ENCODE measurements at regions not wholly inside any gene's neighbourhood (a gene's known extent, or its start where the extent isn't known, plus 50 kb on each side); places are given as distances from the start of the nearest gene placed in this dataset.

- no peak for TF ChIP-seq CTCF (IDR thresholded peaks at IDR 0.05; ENCODE audit: insufficient read depth, low read length, poor library complexity, severe bottlenecking)
- no peak overlapping the region for H3K4me3 ChIP-seq (ENCODE audit: low read depth, low read length)
- no peaks in the 10 kb centered on the region for H3K27me3 ChIP-seq (ENCODE audit: control insufficient read depth, insufficient read depth, low read length)
- no peaks in the 10 kb centered on the region for H3K36me3 ChIP-seq (ENCODE audit: control insufficient read depth, insufficient read depth, low read length)
- no peak for DNase-seq (ENCODE audit: low read depth)
These were observed 145.8 kb upstream of the MGAT5 start for GRCh38 chr2:134108113-134108512.

GRCh38 chr2:134109246-134109645, 144.6 kb upstream of the MGAT5 start:
- DNase-seq (ENCODE audit: low read depth) = no peak
- Histone ChIP-seq H3K36me3 (ENCODE audit: control insufficient read depth, insufficient read depth, low read length) (no peaks in the 10 kb centered on the region), H3K4me3 (ENCODE audit: low read depth, low read length) (no peak overlapping the region), H3K27me3 (ENCODE audit: control insufficient read depth, insufficient read depth, low read length) (no peaks in the 10 kb centered on the region)
- no peak for TF ChIP-seq CTCF (IDR thresholded peaks at IDR 0.05; ENCODE audit: insufficient read depth, low read length, poor library complexity, severe bottlenecking)

GRCh38 chr2:134109725-134110124, 144.1 kb upstream of the MGAT5 start:
- no peaks in the 10 kb centered on the region for H3K27me3 ChIP-seq (ENCODE audit: control insufficient read depth, insufficient read depth, low read length)
- no peak overlapping the region for H3K4me3 ChIP-seq (ENCODE audit: low read depth, low read length)
- TF ChIP-seq CTCF (IDR thresholded peaks at IDR 0.05; ENCODE audit: insufficient read depth, low read length, poor library complexity, severe bottlenecking) = no peak
- H3K36me3 ChIP-seq (ENCODE audit: control insufficient read depth, insufficient read depth, low read length) = no peaks in the 10 kb centered on the region
- DNase-seq (ENCODE audit: low read depth) = no peak

- Histone ChIP-seq H3K36me3 (ENCODE audit: control insufficient read depth, insufficient read depth, low read length) (no peaks in the 10 kb centered on the region), H3K27me3 (ENCODE audit: control insufficient read depth, insufficient read depth, low read length) (no peaks in the 10 kb centered on the region), H3K4me3 (ENCODE audit: low read depth, low read length) (no peak overlapping the region)
- DNase-seq (ENCODE audit: low read depth) = no peak
- no peak for TF ChIP-seq CTCF (IDR thresholded peaks at IDR 0.05; ENCODE audit: insufficient read depth, low read length, poor library complexity, severe bottlenecking)
These were observed 143.3 kb upstream of the MGAT5 start for GRCh38 chr2:134110532-134110931.

- DNase-seq (ENCODE audit: low read depth) = no peak
- no peaks in the 10 kb centered on the region for H3K36me3 ChIP-seq (ENCODE audit: control insufficient read depth, insufficient read depth, low read length)
- H3K4me3 ChIP-seq (ENCODE audit: low read depth, low read length) = no peak overlapping the region
- no peak for TF ChIP-seq CTCF (IDR thresholded peaks at IDR 0.05; ENCODE audit: insufficient read depth, low read length, poor library complexity, severe bottlenecking)
- no peaks in the 10 kb centered on the region for H3K27me3 ChIP-seq (ENCODE audit: control insufficient read depth, insufficient read depth, low read length)
These were observed 136.2 kb upstream of the MGAT5 start for GRCh38 chr2:134117676-134118075.

GRCh38 chr2:134118279-134119116, 135.4 kb upstream of the MGAT5 start:
- peak; percentile 70 for TF ChIP-seq CTCF (IDR thresholded peaks at IDR 0.05; ENCODE audit: insufficient read depth, low read length, poor library complexity, severe bottlenecking)
- no peaks in the 10 kb centered on the region for H3K36me3 ChIP-seq (ENCODE audit: control insufficient read depth, insufficient read depth, low read length)
- no peak overlapping the region for H3K4me3 ChIP-seq (ENCODE audit: low read depth, low read length)
- DNase-seq (ENCODE audit: low read depth) = peak; percentile 78
- no peaks in the 10 kb centered on the region for H3K27me3 ChIP-seq (ENCODE audit: control insufficient read depth, insufficient read depth, low read length)

Measured in kidney epithelial cell (primary cell).